Rectal smooth muscle tissue (tissue), 1 donor: ENCODE measurements at regions not wholly inside any gene's neighbourhood (a gene's known extent, or its start where the extent isn't known, plus 50 kb on each side); places are given as distances from the start of the nearest gene placed in this dataset.

Experiments used
- H3K27ac ChIP-seq: one replicate; pipeline ENCODE4 v1.7.0; 2013; ENCODE audit warnings: low read depth, low read length, inconsistent platforms
- H3K27me3 ChIP-seq: one replicate; pipeline ENCODE4 v1.7.0; 2013; ENCODE audit warnings: low read length; ENCODE audit not compliant: control insufficient read depth, insufficient read depth
- H3K36me3 ChIP-seq: one replicate; pipeline ENCODE4 v1.7.0; 2013; ENCODE audit warnings: low read length; ENCODE audit not compliant: control insufficient read depth, insufficient read depth
- H3K4me1 ChIP-seq: one replicate; pipeline ENCODE4 v1.7.0; 2013; ENCODE audit warnings: low read length; ENCODE audit not compliant: control insufficient read depth, insufficient read depth
- H3K4me3 ChIP-seq: one replicate; pipeline ENCODE4 v1.7.0; 2013; ENCODE audit warnings: low read length
- H3K9ac ChIP-seq: one replicate; pipeline ENCODE4 v1.7.0; 2013; ENCODE audit warnings: low read length

DNA sequence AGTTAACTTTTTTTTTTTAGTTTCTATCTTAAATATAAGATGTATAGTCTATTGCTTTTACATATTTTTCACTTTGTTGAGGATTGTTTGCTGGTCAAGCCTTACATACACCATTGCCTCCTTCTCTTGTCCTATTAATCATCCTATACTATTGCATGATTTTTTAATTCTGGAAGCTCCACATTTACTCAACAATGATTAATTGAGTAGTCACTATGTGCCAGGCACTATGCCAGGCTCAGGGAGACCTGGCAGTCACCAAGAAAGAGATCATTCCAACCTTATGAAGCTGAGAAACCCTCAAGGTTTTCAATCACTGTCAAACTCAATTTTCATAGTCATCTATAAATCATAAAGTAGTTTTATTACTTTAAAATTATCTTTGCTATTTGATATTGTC lies 626.2 kb downstream of the IGSF11 start:
- Histone ChIP-seq H3K27ac (no peak overlapping the region), H3K36me3 (no peaks in the 10 kb centered on the region), H3K27me3 (no peaks in the 10 kb centered on the region), H3K4me1 (no peaks in the 10 kb centered on the region), H3K9ac (no peak overlapping the region), H3K4me3 (no peak overlapping the region)

DNA sequence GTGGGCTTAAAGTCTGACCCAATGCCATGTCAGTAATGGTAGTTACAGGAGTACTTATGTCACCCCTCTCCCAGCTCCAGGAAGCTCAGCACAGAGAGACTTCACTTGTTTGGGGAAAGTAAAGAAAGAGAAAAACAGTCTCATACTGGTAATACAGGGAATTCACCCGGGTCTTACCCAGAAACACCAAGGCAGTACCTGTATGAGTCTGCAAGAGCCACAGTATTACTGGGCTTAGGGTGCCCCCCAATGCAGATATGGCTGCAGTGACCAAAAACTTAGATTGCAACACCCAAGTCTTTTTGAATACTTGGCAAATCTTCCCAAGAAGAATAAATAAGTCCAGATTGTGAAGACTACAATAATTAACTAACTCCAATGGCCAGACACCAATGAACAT lies 622.1 kb downstream of the IGSF11 start:
- Histone ChIP-seq H3K4me3 (no peak overlapping the region), H3K27ac (no peak overlapping the region), H3K9ac (no peak overlapping the region), H3K36me3 (no peaks in the 10 kb centered on the region), H3K27me3 (no peaks in the 10 kb centered on the region), H3K4me1 (no peaks in the 10 kb centered on the region)

DNA sequence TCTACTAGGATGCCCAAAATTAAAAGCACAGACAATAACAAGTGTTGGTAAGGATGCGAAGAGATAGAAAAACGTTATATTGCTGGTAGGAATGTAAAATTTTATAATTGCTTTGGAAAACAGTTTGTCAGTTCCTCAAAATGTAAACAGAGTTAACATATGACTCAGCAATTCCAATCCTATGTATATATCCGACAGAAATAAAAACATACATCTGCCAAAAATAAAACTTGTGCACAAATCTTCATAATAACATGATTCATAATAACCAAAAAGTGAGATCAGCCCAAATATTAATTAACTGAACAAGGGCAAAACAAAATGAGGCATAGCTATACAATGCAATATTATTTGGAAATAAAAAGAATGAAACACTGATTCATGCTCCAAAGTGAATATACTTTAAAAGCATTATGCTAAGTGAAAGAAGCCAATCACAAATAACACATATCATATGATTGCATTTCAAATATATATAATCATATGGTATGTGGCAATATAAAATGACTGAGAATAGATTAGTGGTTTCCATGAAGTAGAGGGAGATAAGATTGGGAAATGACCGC lies 609.3 kb downstream of the IGSF11 start:
- Histone ChIP-seq H3K4me3 (no peak overlapping the region), H3K27ac (no peak overlapping the region), H3K9ac (no peak overlapping the region), H3K4me1 (no peaks in the 10 kb centered on the region), H3K27me3 (no peaks in the 10 kb centered on the region), H3K36me3 (no peaks in the 10 kb centered on the region)

DNA sequence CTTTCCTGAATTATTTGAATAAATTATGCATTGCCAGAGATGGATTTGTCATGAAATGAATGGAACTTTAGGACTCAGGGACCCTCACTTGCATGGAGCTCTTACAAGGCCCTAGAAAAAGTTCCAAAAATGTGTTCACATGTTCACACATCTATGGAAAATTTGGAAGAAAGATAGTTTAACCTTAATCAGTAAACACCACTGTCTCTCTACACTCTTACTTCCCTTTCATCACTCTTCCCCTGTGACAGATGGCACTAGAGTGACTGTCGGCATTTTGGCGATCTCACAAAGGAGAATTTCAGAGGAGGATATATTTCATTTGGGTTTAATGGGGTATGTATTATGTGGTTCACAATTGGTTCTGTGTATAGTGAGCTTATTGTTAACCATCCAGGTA lies 600.8 kb downstream of the IGSF11 start:
- Histone ChIP-seq H3K9ac (no peak overlapping the region), H3K4me1 (no peaks in the 10 kb centered on the region), H3K27me3 (no peaks in the 10 kb centered on the region), H3K4me3 (no peak overlapping the region), H3K27ac (no peak overlapping the region), H3K36me3 (no peaks in the 10 kb centered on the region)

DNA sequence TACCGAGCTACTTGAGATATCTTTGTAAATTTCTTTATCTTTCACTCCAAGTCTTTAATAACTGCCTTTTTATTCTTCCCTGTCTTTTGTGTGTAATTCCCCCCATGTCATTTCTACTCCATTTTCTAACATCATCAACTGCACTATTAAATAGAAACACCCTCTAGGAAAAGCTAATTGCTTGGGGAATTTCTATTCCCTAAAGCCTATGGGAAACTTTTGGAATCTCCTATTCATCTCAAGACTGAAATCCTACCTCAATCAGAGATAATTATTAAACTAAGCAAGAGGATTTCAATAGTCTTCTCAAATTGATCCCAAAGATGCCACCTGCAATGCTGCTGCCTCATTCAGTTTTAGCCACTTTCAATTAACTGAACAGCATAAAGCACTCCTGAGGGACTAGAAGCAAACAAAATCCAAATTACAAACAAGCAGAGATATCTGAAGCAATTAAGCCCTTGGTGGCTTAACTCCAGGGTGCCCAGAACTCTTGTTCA lies 598.7 kb downstream of the IGSF11 start:
- no peak overlapping the region for H3K9ac ChIP-seq

DNA sequence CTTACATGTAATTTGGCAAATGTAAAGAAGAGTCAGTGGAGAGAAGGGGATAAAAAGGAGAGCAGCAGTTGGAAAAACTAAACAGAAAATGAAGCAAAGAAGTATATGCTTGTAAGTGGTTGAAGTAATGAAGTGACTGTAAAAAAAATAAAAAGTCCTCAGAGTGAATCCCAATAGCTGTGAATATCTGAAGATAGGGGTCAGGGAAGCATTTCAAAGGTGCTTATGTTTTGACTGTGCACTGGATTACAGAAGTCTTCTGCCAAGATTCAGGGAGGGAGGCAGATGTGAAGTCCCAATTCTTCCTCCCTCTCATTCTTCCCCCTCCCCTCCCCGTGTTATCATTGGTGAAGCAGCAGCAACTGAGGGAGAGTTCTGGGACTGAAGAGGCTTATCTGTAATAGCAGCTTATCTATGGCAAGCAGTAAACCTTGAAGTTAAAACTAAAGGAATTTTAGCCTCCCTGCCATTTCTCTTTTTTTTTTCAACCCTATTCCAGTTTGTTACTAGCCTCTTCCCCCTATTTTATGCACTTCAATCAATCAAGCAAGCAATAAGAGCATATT lies 597.9 kb downstream of the IGSF11 start:
- no peak overlapping the region for H3K27ac ChIP-seq
- no peaks in the 10 kb centered on the region for H3K36me3 ChIP-seq
- no peak overlapping the region for H3K9ac ChIP-seq
- no peaks in the 10 kb centered on the region for H3K4me1 ChIP-seq
- H3K4me3 ChIP-seq = no peak overlapping the region
- H3K27me3 ChIP-seq = no peaks in the 10 kb centered on the region

More for the DNA sequence above, 598.7 kb downstream of the IGSF11 start:
- Histone ChIP-seq H3K27me3 (no peaks in the 10 kb centered on the region), H3K36me3 (no peaks in the 10 kb centered on the region), H3K4me1 (no peaks in the 10 kb centered on the region), H3K27ac (no peak overlapping the region), H3K4me3 (no peak overlapping the region)

DNA sequence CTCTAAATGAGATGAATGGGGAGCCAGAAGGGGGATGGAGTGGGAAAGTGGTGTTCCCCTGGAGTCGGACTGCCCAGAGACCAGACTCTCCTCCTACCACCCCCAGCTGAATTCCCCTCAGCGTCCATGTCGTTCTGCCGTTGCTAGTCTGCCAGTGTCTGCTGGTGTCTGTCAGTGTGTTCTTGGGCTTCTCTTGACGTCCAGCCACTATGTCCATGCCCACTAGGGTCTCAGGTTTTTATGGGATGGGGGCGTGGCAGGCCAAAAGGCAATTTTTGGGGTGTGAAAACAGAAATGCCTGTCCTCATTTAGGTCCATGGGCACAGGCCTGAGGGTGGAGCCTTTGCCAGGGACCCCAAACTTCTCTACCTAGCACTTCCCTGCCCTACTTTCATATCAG lies 589.6 kb downstream of the IGSF11 start:
- Histone ChIP-seq H3K9ac (no peak overlapping the region), H3K27me3 (no peaks in the 10 kb centered on the region), H3K4me1 (no peaks in the 10 kb centered on the region)

DNA sequence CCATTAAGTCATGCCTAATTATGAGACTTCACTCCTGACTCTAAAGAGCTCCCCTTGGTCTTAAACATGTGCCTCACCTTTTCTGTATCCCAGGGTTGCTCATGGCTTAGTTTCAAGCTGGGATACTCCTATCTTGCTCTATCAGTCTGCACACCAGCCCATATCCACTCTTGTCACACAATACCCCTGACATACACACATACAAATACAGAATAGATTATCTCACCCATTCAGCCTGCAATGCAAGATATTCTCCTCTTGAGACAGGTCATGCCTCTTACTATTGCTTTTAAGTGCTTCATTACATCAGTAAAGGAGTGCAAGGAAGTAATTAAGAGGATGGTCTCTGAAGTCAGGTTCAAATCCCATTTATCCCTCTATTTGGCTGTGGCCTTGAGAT lies 587.3 kb downstream of the IGSF11 start:
- Histone ChIP-seq H3K36me3 (no peaks in the 10 kb centered on the region), H3K9ac (no peak overlapping the region), H3K4me1 (no peaks in the 10 kb centered on the region), H3K27me3 (no peaks in the 10 kb centered on the region), H3K4me3 (no peak overlapping the region), H3K27ac (no peak overlapping the region)

More for the DNA sequence above, 589.6 kb downstream of the IGSF11 start:
- Histone ChIP-seq H3K36me3 (no peaks in the 10 kb centered on the region), H3K27ac (no peak overlapping the region), H3K4me3 (no peak overlapping the region)

DNA sequence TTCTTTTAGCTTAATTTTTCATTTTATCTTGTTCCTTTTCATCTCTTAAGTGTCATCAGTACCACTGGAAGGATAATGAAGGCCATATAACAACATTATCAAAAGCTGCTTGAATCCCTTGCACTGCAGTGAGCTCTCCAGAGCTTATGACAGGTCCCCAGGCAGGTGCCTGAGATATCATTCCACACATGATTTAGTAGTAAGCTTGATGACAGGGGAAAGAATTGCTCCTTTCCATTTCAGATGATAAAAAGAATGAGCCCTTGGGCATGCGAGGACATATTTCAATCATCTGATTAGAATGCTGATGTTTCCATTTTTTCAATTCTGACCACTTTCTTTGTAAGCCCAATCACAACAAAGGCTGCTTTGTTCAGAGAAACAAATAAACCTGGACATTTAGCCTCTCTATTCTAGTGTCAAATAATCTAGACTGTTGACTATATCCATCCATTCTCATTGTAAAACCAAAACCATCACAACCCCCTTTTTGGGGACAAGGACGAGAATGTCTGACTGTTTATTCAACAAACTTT lies 567.8 kb downstream of the IGSF11 start:
- Histone ChIP-seq H3K36me3 (no peaks in the 10 kb centered on the region), H3K9ac (no peak overlapping the region), H3K4me3 (no peak overlapping the region), H3K27ac (no peak overlapping the region), H3K4me1 (no peaks in the 10 kb centered on the region), H3K27me3 (no peaks in the 10 kb centered on the region)

DNA sequence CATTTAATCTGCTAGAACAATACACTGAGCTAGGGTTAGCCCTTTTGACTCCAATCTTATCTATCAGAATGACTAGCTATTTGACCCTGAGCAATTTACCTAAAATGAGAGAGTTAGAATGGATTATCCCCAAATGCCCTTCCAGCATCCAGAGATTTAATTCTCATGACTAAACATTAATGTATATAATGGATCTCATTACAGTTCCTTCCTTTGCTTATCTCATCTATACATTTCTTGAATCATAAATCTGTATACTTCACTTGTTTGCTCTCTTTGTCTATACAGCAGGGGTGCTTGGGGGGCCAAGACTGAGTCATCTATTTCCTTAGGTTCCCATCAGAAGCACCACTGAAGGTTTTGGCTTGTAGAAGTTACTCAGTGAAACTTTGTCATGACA lies 565.8 kb downstream of the IGSF11 start:
- Histone ChIP-seq H3K36me3 (no peaks in the 10 kb centered on the region), H3K27me3 (no peaks in the 10 kb centered on the region), H3K4me1 (no peaks in the 10 kb centered on the region), H3K4me3 (no peak overlapping the region), H3K27ac (no peak overlapping the region), H3K9ac (no peak overlapping the region)

DNA sequence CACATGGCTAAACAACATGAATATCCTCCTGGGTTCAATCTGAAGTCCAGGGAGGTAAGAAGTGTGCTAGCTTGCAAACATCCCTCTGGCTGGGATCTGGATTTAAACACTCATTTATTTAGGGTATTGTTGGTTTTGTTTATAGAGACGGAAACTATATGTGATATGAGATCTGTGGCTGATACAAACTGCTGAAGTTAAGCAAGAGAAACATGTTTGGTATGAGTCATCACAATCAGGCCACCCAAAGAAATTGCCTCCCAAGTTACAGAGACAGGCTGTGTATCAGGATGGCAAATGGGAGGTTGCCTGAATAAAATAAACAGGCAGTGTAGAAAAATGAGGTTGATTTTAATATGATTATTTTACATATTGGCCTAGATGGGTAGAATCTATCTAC lies 562.1 kb downstream of the IGSF11 start:
- no peaks in the 10 kb centered on the region for H3K4me1 ChIP-seq
- H3K4me3 ChIP-seq = no peak overlapping the region
- H3K27me3 ChIP-seq = no peaks in the 10 kb centered on the region
- H3K27ac ChIP-seq = no peak overlapping the region
- H3K9ac ChIP-seq = no peak overlapping the region
- H3K36me3 ChIP-seq = no peaks in the 10 kb centered on the region

DNA sequence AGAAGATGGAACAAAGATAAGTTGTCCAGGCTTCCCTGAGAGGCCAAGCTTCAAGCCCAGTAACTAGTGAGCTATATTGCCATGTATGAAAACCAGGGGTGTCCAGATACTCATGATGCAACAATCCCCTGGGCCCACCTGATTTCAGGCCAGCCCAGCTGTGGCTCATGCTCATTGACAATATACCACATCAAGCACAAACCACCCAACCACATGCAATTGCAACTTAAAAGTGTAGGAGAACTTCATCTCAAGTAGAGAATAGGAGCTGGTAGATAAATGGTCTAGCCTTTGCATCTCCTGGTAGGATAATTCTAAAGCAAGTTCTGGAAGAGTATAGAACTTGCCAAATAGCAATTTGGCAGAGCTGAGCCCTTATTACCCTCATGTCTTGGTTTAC lies 561.3 kb downstream of the IGSF11 start:
- Histone ChIP-seq H3K27ac (no peak overlapping the region), H3K9ac (no peak overlapping the region), H3K36me3 (no peaks in the 10 kb centered on the region), H3K4me1 (no peaks in the 10 kb centered on the region), H3K27me3 (no peaks in the 10 kb centered on the region), H3K4me3 (no peak overlapping the region)
